ENCODE measurements at regions not wholly inside any gene's neighbourhood (a gene's known extent, or its start where the extent isn't known, plus 50 kb on each side); places are given as distances from the start of the nearest gene placed in this dataset.

GRCh38 chr4:116357758-116358157 lies 727.6 kb downstream of the TRAM1L1 start (continued):
- 0 out of 4 replicates have a peak, but pooled peaks of 1 of the 2 experiments have one; percentile 13 for TF ChIP-seq EP300 (IDR thresholded peaks at IDR 0.05; ENCODE audit: low read depth in 2 of 2, low read length in 2 of 2)
- TF ChIP-seq EP300 (CRISPR knock-in tag; IDR thresholded peaks at IDR 0.05; ENCODE audit: borderline replicate concordance): no peak
- TF ChIP-seq MXD1 (CRISPR knock-in tag; IDR thresholded peaks at IDR 0.05): no peak
- TF ChIP-seq IRX3 (CRISPR knock-in tag; IDR thresholded peaks at IDR 0.05; ENCODE audit: borderline replicate concordance, low read depth): no peak
- TF ChIP-seq NFE2L2 (IDR thresholded peaks at IDR 0.05; ENCODE audit: low read length): peak; percentile 89
- no peak for TF ChIP-seq HINFP (CRISPR knock-in tag; IDR thresholded peaks at IDR 0.05; ENCODE audit: low read depth)
- no peak for TF ChIP-seq LCORL (IDR thresholded peaks at IDR 0.05)
- no peak for TF ChIP-seq LCORL (CRISPR knock-in tag; IDR thresholded peaks at IDR 0.05)
- peak; percentile 55; the same call in 1 of the 2 replicates for TF ChIP-seq SOX5 (CRISPR knock-in tag; IDR thresholded peaks at IDR 0.05; ENCODE audit: borderline replicate concordance)
- 0 out of 2 replicates have a peak, but pooled peaks have one; percentile 43 for TF ChIP-seq MAFG (CRISPR knock-in tag; IDR thresholded peaks at IDR 0.05)
- TF ChIP-seq MTF2 (CRISPR knock-in tag; IDR thresholded peaks at IDR 0.05; ENCODE audit: borderline replicate concordance): no peak
- TF ChIP-seq ZSCAN31 (CRISPR knock-in tag; IDR thresholded peaks at IDR 0.05; ENCODE audit: low read depth): peak; percentile 59; the same call in 1 of the 2 replicates
- no peak for TF ChIP-seq HNRNPK (IDR thresholded peaks at IDR 0.05; ENCODE audit: low read depth, low read length, poor library complexity, severe bottlenecking)
- no peak for TF ChIP-seq ZNF766 (CRISPR knock-in tag; IDR thresholded peaks at IDR 0.05; ENCODE audit: borderline replicate concordance)
- TF ChIP-seq SOX6 (IDR thresholded peaks at IDR 0.05): no peak
- TF ChIP-seq SOX6 (CRISPR knock-in tag; IDR thresholded peaks at IDR 0.05): peak; percentile 60; the same call in 1 of the 2 replicates
- TF ChIP-seq ATF7-NPFF (CRISPR knock-in tag; IDR thresholded peaks at IDR 0.05; ENCODE audit: low read depth): no peak
- no peak for TF ChIP-seq TAF15 (IDR thresholded peaks at IDR 0.05; ENCODE audit: low read depth, low read length, poor library complexity, severe bottlenecking)
- TF ChIP-seq NFE2 (CRISPR knock-in tag; IDR thresholded peaks at IDR 0.05): peak; percentile 74; the same call in 1 of the 2 replicates
- TF ChIP-seq SRY (CRISPR knock-in tag; IDR thresholded peaks at IDR 0.05): no peak
- TF ChIP-seq TEF (CRISPR knock-in tag; IDR thresholded peaks at IDR 0.05): peak; percentile 93; the same call in 1 of the 2 replicates
- no peak for TF ChIP-seq LBX2 (CRISPR knock-in tag; IDR thresholded peaks at IDR 0.05; ENCODE audit: borderline replicate concordance)
- no peak for TF ChIP-seq RBM22 (optimal IDR thresholded peaks at IDR 0.05; ENCODE audit: low read length)
- TF ChIP-seq GFI1 (CRISPR knock-in tag; IDR thresholded peaks at IDR 0.05; ENCODE audit: borderline replicate concordance): no peak
- TF ChIP-seq TBX3 (IDR thresholded peaks at IDR 0.05; ENCODE audit: borderline replicate concordance): no peak

All from HepG2 (cell line).